Thyroid gland (tissue), 4 donors: ENCODE measurements at regions not wholly inside any gene's neighbourhood (a gene's known extent, or its start where the extent isn't known, plus 50 kb on each side); places are given as distances from the start of the nearest gene placed in this dataset.

Source experiments
- DNase-seq, 2 donors: peaks; one replicate each; pipeline ENCODE4 v3.0.0-alpha.2; 2019
- H3K27ac ChIP-seq, 3 donors: fragments of 200-600 bp; sonication (generic); 1 replicate in 2 of 3; 2 replicates in 1 of 3; pipeline ENCODE4 v1.5.1; 2016 to 2019; ENCODE audit warnings: mild to moderate bottlenecking in 1 of 3, moderate library complexity in 1 of 3
- H3K27me3 ChIP-seq: fragments of 200-600 bp; sonication (generic); one replicate; pipeline ENCODE4 v1.5.1; 2019
- H3K36me3 ChIP-seq, 2 donors: fragments of 200-600 bp; sonication (generic); one replicate each; pipeline ENCODE4 v1.5.1; 2016 to 2019
- H3K4me1 ChIP-seq, 2 donors: fragments of 200-600 bp; sonication (generic); one replicate each; pipeline ENCODE4 v1.5.1; 2017 to 2019
- H3K4me3 ChIP-seq, 3 donors: fragments of 200-600 bp; sonication (generic); replicated peaks in 1 of 3; 1 replicate in 2 of 3; 2 replicates in 1 of 3; pipeline ENCODE4 v1.5.1; 2016; ENCODE audit warnings: mild to moderate bottlenecking in 1 of 3
- H3K9me3 ChIP-seq: fragments of 200-600 bp; sonication (generic); one replicate; pipeline ENCODE4 v1.5.1; 2017
- POLR2A ChIP-seq, 2 donors: fragments of 450-650 bp; IDR thresholded peaks; one replicate each; pipeline ENCODE4 v1.6.1; 2017; ENCODE audit warnings: antibody characterized with exemption in 2 of 2, mild to moderate bottlenecking in 2 of 2, moderate library complexity in 1 of 2
- WGBS, 2 donors: methylation state at CpG; one replicate each; pipeline ENCODE4 v1.1.5; 2017; 5-methylcytosine and 5-hydroxymethylcytosine counted together
- intact Hi-C: fragments of 100-400 bp; cut with DNase I; formaldehyde crosslinking; loops from one replicate; pipeline ENCODE4 v1.15.1; 2023
- TF ChIP-seq, protein P1 (sequence below), 6 experiments: fragments of 200-600 bp in 3 of 6; fragments of 450-650 bp in 3 of 6; sonication (generic) in 3 of 6; IDR thresholded peaks; one replicate each; pipeline ENCODE4 v1.5.1; 2016 to 2019; ENCODE audit warnings: antibody characterized with exemption in 6 of 6, mild to moderate bottlenecking in 2 of 6, inconsistent platforms in 1 of 6, moderate library complexity in 1 of 6

DNA sequence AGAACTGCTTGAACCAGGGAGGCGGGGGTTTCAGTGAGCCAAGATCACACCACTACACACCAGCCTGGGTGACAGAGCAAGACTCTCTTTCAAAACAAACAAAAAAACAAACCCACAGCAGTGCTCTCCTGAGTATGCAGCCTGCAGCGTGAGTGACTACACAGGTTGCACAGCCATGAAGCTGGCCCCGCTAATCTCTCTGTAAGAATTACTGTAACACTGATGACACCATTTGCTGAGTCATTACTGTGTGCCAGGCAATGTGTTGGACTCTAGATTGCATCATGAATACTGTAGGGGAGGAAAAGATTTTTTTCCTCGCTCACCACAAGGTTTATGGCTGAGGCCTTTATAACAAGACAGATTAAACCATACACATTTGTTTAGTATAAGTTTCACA, 118.6 kb upstream of the ATP8B1 start:
- peaks cover 0 to 6% of the 10 kb centered on the region in 2 donors for H3K4me1 ChIP-seq
- H3K27ac ChIP-seq: no peak overlapping the region
- intact Hi-C loops: no loop called here
- no peak for TF ChIP-seq POLR2A (IDR thresholded peaks at IDR 0.05)
- TF ChIP-seq, protein P1, sequence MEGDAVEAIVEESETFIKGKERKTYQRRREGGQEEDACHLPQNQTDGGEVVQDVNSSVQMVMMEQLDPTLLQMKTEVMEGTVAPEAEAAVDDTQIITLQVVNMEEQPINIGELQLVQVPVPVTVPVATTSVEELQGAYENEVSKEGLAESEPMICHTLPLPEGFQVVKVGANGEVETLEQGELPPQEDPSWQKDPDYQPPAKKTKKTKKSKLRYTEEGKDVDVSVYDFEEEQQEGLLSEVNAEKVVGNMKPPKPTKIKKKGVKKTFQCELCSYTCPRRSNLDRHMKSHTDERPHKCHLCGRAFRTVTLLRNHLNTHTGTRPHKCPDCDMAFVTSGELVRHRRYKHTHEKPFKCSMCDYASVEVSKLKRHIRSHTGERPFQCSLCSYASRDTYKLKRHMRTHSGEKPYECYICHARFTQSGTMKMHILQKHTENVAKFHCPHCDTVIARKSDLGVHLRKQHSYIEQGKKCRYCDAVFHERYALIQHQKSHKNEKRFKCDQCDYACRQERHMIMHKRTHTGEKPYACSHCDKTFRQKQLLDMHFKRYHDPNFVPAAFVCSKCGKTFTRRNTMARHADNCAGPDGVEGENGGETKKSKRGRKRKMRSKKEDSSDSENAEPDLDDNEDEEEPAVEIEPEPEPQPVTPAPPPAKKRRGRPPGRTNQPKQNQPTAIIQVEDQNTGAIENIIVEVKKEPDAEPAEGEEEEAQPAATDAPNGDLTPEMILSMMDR (IDR thresholded peaks at IDR 0.05): no peak
- H3K4me3 ChIP-seq: no peak overlapping the region
- no peak for DNase-seq
- H3K9me3 ChIP-seq: no peaks in the 10 kb centered on the region
- WGBS, 2 donors: 85 to 90% methylated on average over 4 of the region's 4 CpGs
- no peaks in the 10 kb centered on the region for H3K36me3 ChIP-seq
- H3K27me3 ChIP-seq: no peaks in the 10 kb centered on the region

DNA sequence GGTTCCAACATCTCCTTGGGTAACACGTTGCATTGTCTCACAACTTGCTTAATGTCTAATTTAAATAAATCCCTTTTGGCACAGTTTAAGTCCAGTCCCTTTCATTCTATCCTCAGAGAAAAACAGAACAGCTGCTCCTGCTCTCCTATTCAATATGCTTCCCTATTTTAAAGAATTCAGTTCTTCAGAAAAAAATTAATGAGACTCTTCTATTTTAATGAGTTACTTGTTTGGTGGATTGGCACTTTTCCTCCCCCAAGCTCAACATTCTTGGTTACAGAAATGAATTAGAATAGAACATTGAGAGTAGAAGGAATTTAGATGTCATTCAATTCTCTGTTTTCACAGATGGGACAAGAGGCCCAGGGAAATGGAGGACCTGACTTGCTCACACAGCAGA, 116.9 kb upstream of the ATP8B1 start:
- intact Hi-C loops: no loop called here
- no peaks in the 10 kb centered on the region for H3K9me3 ChIP-seq
- H3K4me1 ChIP-seq: no peaks in the 10 kb centered on the region

DNA sequence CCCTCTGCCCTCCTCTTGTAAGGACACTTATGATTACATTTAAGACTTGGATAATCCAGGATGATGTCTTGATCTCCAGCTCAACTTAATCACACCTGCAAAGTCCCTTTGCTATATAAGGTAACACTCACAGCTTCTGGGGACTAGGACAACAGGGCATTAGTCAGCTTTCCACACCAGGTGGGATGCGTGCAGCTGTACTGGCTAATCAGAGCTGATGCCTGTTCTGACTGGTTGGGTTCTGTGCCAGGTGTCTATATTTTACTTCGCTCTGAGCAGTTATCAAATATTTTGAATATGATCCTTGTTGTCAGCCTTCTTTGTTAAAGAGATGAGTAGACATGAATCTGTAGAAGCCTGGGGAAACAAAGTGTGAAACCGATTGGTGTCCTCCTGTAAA, 115.5 kb upstream of the ATP8B1 start:
- TF ChIP-seq POLR2A (IDR thresholded peaks at IDR 0.05): no peak
- TF ChIP-seq, protein P1 (IDR thresholded peaks at IDR 0.05): no peak
- Histone ChIP-seq H3K27ac (no peak overlapping the region), H3K9me3 (no peaks in the 10 kb centered on the region), H3K27me3 (no peaks in the 10 kb centered on the region), H3K36me3 (no peaks in the 10 kb centered on the region), H3K4me1 (no peaks in the 10 kb centered on the region), H3K4me3 (no peak overlapping the region)
- WGBS, 2 donors: 77 to 97% methylated on average over 3 of the region's 3 CpGs
- intact Hi-C loops: no loop called here
- DNase-seq: no peak

More for the DNA sequence above, 116.9 kb upstream of the ATP8B1 start:
- no peak for TF ChIP-seq POLR2A (IDR thresholded peaks at IDR 0.05)
- TF ChIP-seq, protein P1 (IDR thresholded peaks at IDR 0.05): no peak
- Histone ChIP-seq H3K27ac (no peak overlapping the region), H3K4me3 (no peak overlapping the region), H3K36me3 (no peaks in the 10 kb centered on the region), H3K27me3 (no peaks in the 10 kb centered on the region)
- DNase-seq: no peak
- 89 to 91% methylated on average over 1 of the region's 1 CpG for WGBS, 2 donors

DNA sequence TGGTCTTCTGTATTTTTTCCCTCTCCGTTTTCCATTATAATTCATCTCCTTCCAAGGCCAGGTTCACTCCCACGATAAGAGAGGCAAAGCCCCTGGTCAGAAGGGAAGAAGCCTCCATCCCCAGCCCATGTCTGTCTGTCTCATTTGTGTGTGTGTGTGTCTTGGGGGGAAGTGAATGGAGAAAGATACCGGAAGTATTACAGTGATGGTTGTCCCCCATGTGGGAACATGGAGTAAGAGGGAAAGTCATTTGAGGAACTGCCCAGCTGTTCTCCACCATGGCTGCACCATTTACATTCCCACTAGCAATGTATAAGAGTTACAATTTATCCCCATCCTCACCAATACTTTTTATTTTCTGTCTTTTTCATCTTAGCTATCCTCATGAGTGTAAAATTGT, 113.6 kb upstream of the ATP8B1 start:
- H3K27me3 ChIP-seq: no peaks in the 10 kb centered on the region
- no peak for TF ChIP-seq POLR2A (IDR thresholded peaks at IDR 0.05)
- TF ChIP-seq, protein P1 (IDR thresholded peaks at IDR 0.05): no peak
- WGBS, 2 donors: 86 to 88% methylated on average over 3 of the region's 3 CpGs
- no peak for DNase-seq
- H3K27ac ChIP-seq: no peak overlapping the region
- intact Hi-C loops: no loop called here
- no peak overlapping the region for H3K4me3 ChIP-seq
- no peaks in the 10 kb centered on the region for H3K36me3 ChIP-seq
- no peaks in the 10 kb centered on the region for H3K4me1 ChIP-seq
- H3K9me3 ChIP-seq: no peaks in the 10 kb centered on the region

DNA sequence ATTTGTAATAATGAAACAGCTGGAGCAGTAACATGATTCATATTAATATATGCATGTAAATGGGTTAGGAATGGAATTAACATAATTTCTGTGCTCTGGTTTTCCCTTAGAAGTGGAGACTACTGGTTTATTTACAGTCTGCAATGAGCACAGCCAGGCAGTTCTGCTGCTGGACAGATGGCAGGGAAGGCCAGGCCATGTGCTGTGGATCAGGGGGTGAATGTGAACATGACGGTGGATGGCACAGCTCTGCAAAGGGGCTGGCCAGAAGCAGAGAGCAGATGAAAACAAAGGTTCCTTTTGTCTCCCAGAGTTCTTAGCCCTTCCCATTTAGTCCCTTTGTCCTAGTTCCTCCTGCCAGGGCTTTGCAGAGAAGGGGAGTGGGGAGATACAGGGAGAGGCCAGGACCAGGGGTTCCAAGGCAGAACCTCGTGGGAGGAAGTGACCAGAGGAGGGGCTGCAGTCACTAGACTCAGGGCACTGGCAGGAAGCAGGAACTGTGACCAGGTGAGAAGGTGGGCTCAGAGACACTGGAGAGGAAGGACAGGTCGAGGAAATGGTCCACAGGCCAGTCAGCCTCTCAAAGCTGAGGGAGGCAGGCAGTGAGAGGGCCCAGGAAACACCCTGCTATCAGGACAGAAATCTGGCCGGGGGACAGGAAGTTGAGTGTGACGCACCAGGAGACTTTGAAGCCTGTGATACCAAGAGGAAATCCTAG, 112.9 kb upstream of the ATP8B1 start:
- H3K27me3 ChIP-seq: no peaks in the 10 kb centered on the region
- no peak for TF ChIP-seq POLR2A (IDR thresholded peaks at IDR 0.05)
- TF ChIP-seq, protein P1 (IDR thresholded peaks at IDR 0.05): no peak
- no peaks in the 10 kb centered on the region for H3K36me3 ChIP-seq
- intact Hi-C loops: no loop called here
- no peaks in the 10 kb centered on the region for H3K9me3 ChIP-seq
- WGBS, 2 donors: 58 to 76% methylated on average over 5 of the region's 5 CpGs
- H3K4me3 ChIP-seq: no peak overlapping the region
- H3K4me1 ChIP-seq: no peaks in the 10 kb centered on the region
- no peak overlapping the region for H3K27ac ChIP-seq
- no peak for DNase-seq
